ENCODE measurements at regions not wholly inside any gene's neighbourhood (a gene's known extent, or its start where the extent isn't known, plus 50 kb on each side); places are given as distances from the start of the nearest gene placed in this dataset.
"Not testable (repeated sequence)": the region's sequence is repeated elsewhere in the genome, so short reads cannot be mapped to it uniquely, and the experiment has no call there.

- not testable (repeated sequence) for DNase-seq
Observed at GRCh38 chrY:3391508-3391907, 187.4 kb upstream of the TGIF2LY start.

- DNase-seq, result not testable (repeated sequence)
Observed at GRCh38 chrY:3404241-3404640, 174.6 kb upstream of the TGIF2LY start.

- DNase-seq, result peak in 1 of 2 donors; percentile 17
Observed at GRCh38 chrY:3405585-3405984, 173.3 kb upstream of the TGIF2LY start.

GRCh38 chrY:3406896-3407452 is 171.9 kb upstream of the TGIF2LY start:
- DNase-seq, result not testable (repeated sequence)

- not testable (repeated sequence) for DNase-seq
Observed at GRCh38 chrY:3410322-3410892, 168.5 kb upstream of the TGIF2LY start.
